GM13976 (cell line): ENCODE measurements at regions not wholly inside any gene's neighbourhood (a gene's known extent, or its start where the extent isn't known, plus 50 kb on each side); places are given as distances from the start of the nearest gene placed in this dataset.

ENCODE experiments used
- DNase-seq: peaks from one replicate; pipeline ENCODE4 v3.0.0; 2012; ENCODE audit warnings: low spot score
- in situ Hi-C: fragments of 300-500 bp; cut with MboI; formaldehyde crosslinking; loops from one replicate; pipeline ENCODE4 v1.12.0; 2022; ENCODE audit warnings: low sequenced_read_pairs, mixed read lengths, inconsistent platforms; ENCODE audit not compliant: unreplicated experiment
- TF ChIP-seq, protein P1 (sequence below): IDR thresholded peaks from 2 replicates; pipeline ENCODE4 v1.5.1; 2012; ENCODE audit warnings: borderline replicate concordance, mild to moderate bottlenecking; ENCODE audit not compliant: insufficient read depth; ENCODE audit errors: extremely low read depth, missing control alignments, control extremely low read depth

DNA sequence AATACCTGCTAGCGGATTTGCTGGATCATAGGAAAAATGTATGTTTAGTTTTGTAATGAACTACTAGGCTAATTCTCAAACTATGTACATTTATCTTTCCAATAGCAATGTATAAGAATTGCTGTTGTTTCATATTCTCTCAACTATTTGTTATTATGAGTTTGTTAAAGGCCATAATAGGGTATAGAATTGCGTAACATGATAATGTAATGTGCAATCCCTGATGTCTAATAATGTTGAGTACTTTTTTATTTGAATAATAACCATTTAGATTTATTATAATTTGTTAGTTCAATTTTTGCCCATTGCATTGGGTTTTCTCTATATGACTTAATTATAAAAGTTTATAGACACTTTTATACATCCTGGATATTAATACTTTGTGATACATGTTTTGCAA is 801.6 kb downstream of the LUZP2 start:
- TF ChIP-seq, protein P1, sequence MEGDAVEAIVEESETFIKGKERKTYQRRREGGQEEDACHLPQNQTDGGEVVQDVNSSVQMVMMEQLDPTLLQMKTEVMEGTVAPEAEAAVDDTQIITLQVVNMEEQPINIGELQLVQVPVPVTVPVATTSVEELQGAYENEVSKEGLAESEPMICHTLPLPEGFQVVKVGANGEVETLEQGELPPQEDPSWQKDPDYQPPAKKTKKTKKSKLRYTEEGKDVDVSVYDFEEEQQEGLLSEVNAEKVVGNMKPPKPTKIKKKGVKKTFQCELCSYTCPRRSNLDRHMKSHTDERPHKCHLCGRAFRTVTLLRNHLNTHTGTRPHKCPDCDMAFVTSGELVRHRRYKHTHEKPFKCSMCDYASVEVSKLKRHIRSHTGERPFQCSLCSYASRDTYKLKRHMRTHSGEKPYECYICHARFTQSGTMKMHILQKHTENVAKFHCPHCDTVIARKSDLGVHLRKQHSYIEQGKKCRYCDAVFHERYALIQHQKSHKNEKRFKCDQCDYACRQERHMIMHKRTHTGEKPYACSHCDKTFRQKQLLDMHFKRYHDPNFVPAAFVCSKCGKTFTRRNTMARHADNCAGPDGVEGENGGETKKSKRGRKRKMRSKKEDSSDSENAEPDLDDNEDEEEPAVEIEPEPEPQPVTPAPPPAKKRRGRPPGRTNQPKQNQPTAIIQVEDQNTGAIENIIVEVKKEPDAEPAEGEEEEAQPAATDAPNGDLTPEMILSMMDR: no peak
- in situ Hi-C loops: no loop called here
- DNase-seq: no peak

DNA sequence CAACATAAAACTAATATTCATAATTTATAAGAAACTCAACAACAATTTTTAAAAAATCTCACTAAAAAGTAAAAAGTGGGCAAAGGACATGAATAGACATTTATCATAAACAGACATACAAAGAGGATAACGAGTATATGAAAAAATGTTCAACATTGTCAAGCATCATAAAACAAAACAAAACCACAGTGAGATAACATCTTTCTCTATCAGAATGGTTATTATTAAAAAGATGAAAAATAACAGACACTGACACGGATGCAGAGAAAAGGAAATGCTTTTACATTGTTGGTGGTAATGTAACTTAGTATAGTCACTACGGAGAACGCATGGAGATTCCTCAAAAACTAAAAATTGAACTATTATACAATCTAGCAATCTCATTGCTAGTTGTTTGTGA is 813.0 kb downstream of the LUZP2 start:
- no peak for DNase-seq
- TF ChIP-seq, protein P1: no peak
- in situ Hi-C loops: no loop called here

DNA sequence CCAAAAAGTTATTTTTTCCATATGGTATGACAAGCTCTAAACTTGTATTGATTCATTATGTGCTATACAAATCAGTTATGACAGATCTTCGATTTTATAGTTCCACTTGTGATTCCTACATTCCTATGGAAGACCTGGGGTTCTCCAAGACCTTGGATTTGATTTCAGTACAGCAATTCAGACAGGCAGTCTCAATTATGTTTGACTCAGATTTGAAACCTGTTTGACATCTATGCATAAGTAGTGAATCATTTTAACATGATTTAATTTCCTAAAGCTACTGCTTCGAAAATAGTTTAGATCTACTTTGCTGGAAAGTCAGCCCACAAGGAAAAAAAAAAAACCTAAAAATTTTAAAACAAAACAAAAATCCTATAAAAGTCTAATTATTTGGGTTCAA is 820.4 kb downstream of the LUZP2 start:
- TF ChIP-seq, protein P1: no peak
- no peak for DNase-seq
- in situ Hi-C loops: no loop called here

DNA sequence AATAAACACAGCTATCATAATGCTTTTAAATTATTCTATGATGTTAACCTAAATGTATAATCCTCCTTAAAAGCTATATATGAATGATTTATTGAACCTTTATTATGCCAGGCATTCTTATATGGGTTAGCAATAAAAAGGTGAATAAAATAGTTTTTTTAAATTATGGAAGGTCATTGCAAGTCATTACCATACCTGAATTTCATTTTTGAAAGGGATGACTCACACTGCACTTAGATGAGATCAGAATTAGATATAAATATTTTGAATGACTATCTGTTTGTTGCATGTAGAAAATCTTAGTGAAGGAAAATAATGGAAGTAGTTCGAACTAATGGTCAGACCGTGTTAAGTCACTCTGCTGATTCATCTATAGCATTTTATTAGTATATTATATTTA is 822.3 kb downstream of the LUZP2 start:
- DNase-seq: no peak
- TF ChIP-seq, protein P1: no peak
- in situ Hi-C loops: no loop called here

DNA sequence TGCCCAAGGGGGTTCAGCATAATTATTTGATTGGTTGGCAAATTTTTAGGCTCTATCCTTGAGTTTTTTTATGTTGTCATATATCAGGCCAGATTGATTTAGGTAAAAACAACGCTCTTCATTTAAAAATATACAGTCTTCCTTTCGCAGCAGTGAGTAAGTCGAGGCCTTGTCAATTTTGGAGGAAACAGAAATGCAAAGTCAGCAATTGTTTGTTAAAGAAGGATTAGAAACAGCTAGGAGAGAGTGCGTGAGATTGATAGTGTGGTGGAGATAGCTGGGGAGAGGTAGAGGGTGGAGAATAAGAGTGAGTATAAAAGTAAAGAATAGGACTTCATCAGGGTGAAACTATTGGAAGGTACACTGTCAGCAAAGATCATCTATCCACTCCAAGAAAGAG is 830.8 kb downstream of the LUZP2 start:
- no peak for DNase-seq
- TF ChIP-seq, protein P1: no peak
- in situ Hi-C loops: no loop called here

DNA sequence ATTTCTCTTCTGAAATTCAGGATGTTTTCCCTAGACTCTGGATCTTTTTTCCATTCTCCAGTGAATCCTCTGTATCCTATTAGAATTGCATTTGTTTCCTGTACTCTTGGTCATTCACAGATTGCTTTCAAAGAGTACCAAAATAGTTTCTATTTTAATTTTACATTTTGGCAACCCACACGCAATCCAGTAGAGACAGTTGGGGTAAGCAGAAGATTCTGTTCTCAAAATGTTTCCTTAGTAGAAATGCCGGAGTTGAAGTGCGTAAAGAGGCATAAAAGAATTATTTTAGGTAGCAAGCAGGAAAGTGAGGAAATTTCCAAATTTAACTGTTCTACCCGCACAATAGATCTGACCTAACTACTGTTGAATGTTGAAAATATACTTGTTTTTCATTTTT is 842.4 kb downstream of the LUZP2 start:
- in situ Hi-C loops: no loop called here
- DNase-seq: no peak
- TF ChIP-seq, protein P1: no peak

DNA sequence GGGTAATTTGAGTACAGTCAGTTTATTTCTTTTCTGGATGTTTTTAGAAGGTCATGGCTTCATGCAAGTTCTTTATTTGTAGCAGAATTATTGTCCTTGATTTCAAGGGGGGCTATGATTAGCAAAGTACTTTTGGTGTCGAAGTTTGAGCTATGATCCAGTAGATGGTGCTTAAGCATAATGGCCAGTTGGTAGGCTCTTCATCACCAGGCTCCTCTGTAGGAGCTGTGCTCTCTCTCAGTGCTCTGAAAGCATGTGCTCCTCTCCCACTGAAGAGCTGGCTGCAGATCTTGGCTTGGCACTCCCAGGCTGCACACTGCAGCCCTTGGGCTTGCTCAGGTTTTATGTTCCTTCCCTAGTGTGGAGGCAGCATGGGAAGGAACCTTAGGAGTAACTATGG is 852.7 kb downstream of the LUZP2 start:
- in situ Hi-C loops: no loop called here
- DNase-seq: no peak
- TF ChIP-seq, protein P1: no peak
